ENCODE measurements at regions not wholly inside any gene's neighbourhood (a gene's known extent, or its start where the extent isn't known, plus 50 kb on each side); places are given as distances from the start of the nearest gene placed in this dataset.

- POLR2A ChIA-PET: no interaction called here
- Mint-ChIP-seq H3K4me3 (no peak overlapping the region), H3K9me3 (peaks cover 4% of the 10 kb centered on the region), H3K36me3 (ENCODE audit: low read depth) (no peaks in the 10 kb centered on the region), H3K27me3 (peaks cover 6% of the 10 kb centered on the region), H3K4me1 (ENCODE audit: low read depth) (no peaks in the 10 kb centered on the region), H3K27ac (no peak overlapping the region)
- TF ChIP-seq CTCF (IDR thresholded peaks at IDR 0.05): no peak
- CTCF ChIA-PET: no interaction called here
- intact Hi-C loops (cut with micrococcal nuclease): no loop called here
- no peak for ATAC-seq
- DNase-seq: no peak
Measured at GRCh38 chr6:106880952-106881351, 93.6 kb downstream of the CD24 start.

GRCh38 chr6:106875782-106876321, 98.7 kb downstream of the CD24 start:
- H3K36me3 Mint-ChIP-seq (ENCODE audit: low read depth): no peaks in the 10 kb centered on the region
- TF ChIP-seq CTCF (IDR thresholded peaks at IDR 0.05): no peak
- H3K27me3 Mint-ChIP-seq: peaks cover 7% of the 10 kb centered on the region
- CTCF ChIA-PET: no interaction called here
- intact Hi-C loops (cut with micrococcal nuclease): no loop called here
- no peak for ATAC-seq
- no peak overlapping the region for H3K4me3 Mint-ChIP-seq
- H3K4me1 Mint-ChIP-seq (ENCODE audit: low read depth): no peaks in the 10 kb centered on the region
- no peak for DNase-seq
- H3K9me3 Mint-ChIP-seq: peaks cover 4% of the 10 kb centered on the region
- H3K27ac Mint-ChIP-seq: no peak overlapping the region
- POLR2A ChIA-PET: no interaction called here

GRCh38 chr6:106874481-106874880, 100.0 kb downstream of the CD24 start:
- DNase-seq (no peak), ATAC-seq (no peak)
- intact Hi-C loops (cut with micrococcal nuclease): no loop called here
- Mint-ChIP-seq H3K27me3 (peaks cover 7% of the 10 kb centered on the region), H3K4me1 (ENCODE audit: low read depth) (no peaks in the 10 kb centered on the region), H3K9me3 (peaks cover 4% of the 10 kb centered on the region), H3K36me3 (ENCODE audit: low read depth) (no peaks in the 10 kb centered on the region), H3K4me3 (no peak overlapping the region), H3K27ac (no peak overlapping the region)
- ChIA-PET CTCF (no interaction called here), POLR2A (no interaction called here)
- TF ChIP-seq CTCF (IDR thresholded peaks at IDR 0.05): no peak

GRCh38 chr6:106872049-106872448, 102.5 kb downstream of the CD24 start:
- TF ChIP-seq CTCF (IDR thresholded peaks at IDR 0.05): no peak
- Mint-ChIP-seq H3K4me1 (ENCODE audit: low read depth) (no peaks in the 10 kb centered on the region), H3K4me3 (no peak overlapping the region), H3K27me3 (peaks cover 6% of the 10 kb centered on the region), H3K36me3 (ENCODE audit: low read depth) (no peaks in the 10 kb centered on the region), H3K9me3 (peaks cover 4% of the 10 kb centered on the region), H3K27ac (no peak overlapping the region)
- ChIA-PET POLR2A (no interaction called here), CTCF (interaction anchor here (1.0 kb wide), 1 partner anchor 107 kb away, joined by 5 read pairs; no protein-coding TSS in a partner anchor)
- intact Hi-C loops (cut with micrococcal nuclease): no loop called here
- ATAC-seq: no peak
- DNase-seq: no peak

- no peak overlapping the region for H3K27ac Mint-ChIP-seq
- H3K27me3 Mint-ChIP-seq: peaks cover 3% of the 10 kb centered on the region
- POLR2A ChIA-PET: no interaction called here
Measured at GRCh38 chr6:106870824-106871717, 103.5 kb downstream of the CD24 start.

More at GRCh38 chr6:106870824-106871717, 103.5 kb downstream of the CD24 start:
- no peaks in the 10 kb centered on the region for H3K4me1 Mint-ChIP-seq (ENCODE audit: low read depth)
- CTCF ChIA-PET: interaction anchor here (1.0 kb wide), 1 partner anchor 108 kb away, joined by 5 read pairs; no protein-coding TSS in a partner anchor
- no peak for TF ChIP-seq CTCF (IDR thresholded peaks at IDR 0.05)
- no peak for DNase-seq
- no peak overlapping the region for H3K4me3 Mint-ChIP-seq
- ATAC-seq: no peak
- intact Hi-C loops (cut with micrococcal nuclease): no loop called here
- H3K36me3 Mint-ChIP-seq (ENCODE audit: low read depth): no peaks in the 10 kb centered on the region
- H3K9me3 Mint-ChIP-seq: no peaks in the 10 kb centered on the region
